H1 (cell line): ENCODE measurements at regions not wholly inside any gene's neighbourhood (a gene's known extent, or its start where the extent isn't known, plus 50 kb on each side); places are given as distances from the start of the nearest gene placed in this dataset.

Experiments used
- ATF2 ChIP-seq: IDR thresholded peaks from 2 replicates; pipeline ENCODE4 v1.6.1; 2012; ENCODE audit warnings: low read length, inconsistent platforms
- SIN3A ChIP-seq, 2 experiments: IDR thresholded peaks in 1 of 2; conservative IDR thresholded peaks in 1 of 2; 2 replicates each; pipeline ENCODE4 v1.6.1; 2011 to 2012; ENCODE audit warnings: low read length in 2 of 2, improper control_type of control experiment in 1 of 2, low read depth in 1 of 2, mild to moderate bottlenecking in 1 of 2

DNA sequence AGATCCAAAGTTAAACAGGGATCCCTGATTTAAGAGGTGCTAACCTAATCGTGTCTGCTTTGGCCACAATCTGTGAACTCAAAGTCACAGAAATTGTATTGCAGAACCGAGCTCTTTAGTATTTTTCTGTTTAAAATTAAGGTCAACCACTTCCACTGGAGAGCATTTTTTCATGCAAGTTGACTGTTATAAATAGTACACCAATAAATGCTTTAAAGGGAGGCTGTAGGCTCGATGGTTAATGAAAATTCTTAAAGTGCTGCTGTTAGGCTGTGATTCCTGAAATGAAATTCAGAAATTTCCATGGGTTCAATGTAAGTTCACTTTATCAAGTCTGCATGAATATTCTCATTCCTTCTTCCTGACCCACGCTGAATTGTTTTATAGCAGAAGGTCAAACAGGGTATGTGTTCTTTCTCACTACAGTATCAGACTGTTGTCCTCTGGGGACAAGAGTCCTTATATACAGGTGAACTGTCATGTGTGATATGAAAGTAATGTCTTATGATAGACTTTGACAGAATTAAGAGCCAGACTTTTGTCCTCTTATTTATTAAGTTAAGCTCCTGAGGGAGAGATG is 92.5 kb upstream of the HDGFL1 start (continued):
- TF ChIP-seq ATF2 (no peak), SIN3A (conservative IDR thresholded peaks at IDR 0.05 in 1 of 2, IDR thresholded peaks at IDR 0.05 in 1 of 2; ENCODE audit: low read depth in 1 of 2, low read length in 2 of 2) (no peak)
